ENCODE measurements at regions not wholly inside any gene's neighbourhood (a gene's known extent, or its start where the extent isn't known, plus 50 kb on each side); places are given as distances from the start of the nearest gene placed in this dataset.

- TF ChIP-seq POLR2A (IDR thresholded peaks at IDR 0.05) (no peak), POLR2AphosphoS5 (IDR thresholded peaks at IDR 0.05) (no peak)
These were observed 176.3 kb upstream of the ATP2B1 start for GRCh38 chr12:89884952-89885351.

Data from sigmoid colon (tissue), 4 donors.